IMR-90 (cell line): ENCODE measurements at regions not wholly inside any gene's neighbourhood (a gene's known extent, or its start where the extent isn't known, plus 50 kb on each side); places are given as distances from the start of the nearest gene placed in this dataset.

Source experiments
- ATAC-seq: fragments of 200-7000 bp; cut with Tn5 transposase; 2 replicates; pipeline ENCODE4 v1.9.1; 2020; ENCODE audit warnings: low read depth, mild to moderate bottlenecking, moderate library complexity
- BruUV-seq: library from RNA; stranded (reverse); fragments of 400-500 nt; replicated peaks from 2 replicates; lab custom pipeline; 2021; lab: Mats Ljungman, UMichigan
- CTCF ChIA-PET: fragments of 300-600 bp; formaldehyde crosslinking; extraction: SDS; loops from one replicate; lab custom pipeline; 2021; ENCODE audit warnings: antibody characterized with exemption; lab: Yijun Ruan, JAX
- POLR2A ChIA-PET: fragments of 300-600 bp; sonication (Branson Sonifier 250); formaldehyde crosslinking; loops from one replicate; lab custom pipeline; 2022; ENCODE audit warnings: antibody characterized with exemption; ENCODE audit not compliant: unreplicated experiment; lab: Charles Lee
- DNase-seq: peaks from one replicate; pipeline ENCODE4 v3.0.0; 2013
- H2AFZ ChIP-seq: replicated peaks from 2 replicates; pipeline ENCODE3; 2013; ENCODE audit warnings: low read length, mild to moderate bottlenecking; ENCODE audit not compliant: poor library complexity
- H2AK5ac ChIP-seq: 2 replicates; pipeline ENCODE4 v1.6.1; 2013; ENCODE audit warnings: low read depth, low read length, inconsistent platforms
- H2AK9ac ChIP-seq: replicated peaks from 2 replicates; pipeline ENCODE3; 2013; ENCODE audit warnings: mild to moderate bottlenecking, low read depth, low read length, moderate library complexity; ENCODE audit not compliant: poor library complexity
- H2BK120ac ChIP-seq: 2 replicates; pipeline ENCODE4 v1.6.1; 2013; ENCODE audit warnings: low read depth, low read length, inconsistent platforms
- H2BK15ac ChIP-seq: 3 replicates; pipeline ENCODE4 v1.6.1; 2013; ENCODE audit warnings: low read depth, low read length, inconsistent platforms
- H2BK20ac ChIP-seq: 2 replicates; pipeline ENCODE4 v1.6.1; 2013; ENCODE audit warnings: low read depth, mild to moderate bottlenecking, inconsistent platforms, low read length, moderate library complexity
- H2BK5ac ChIP-seq: 2 replicates; pipeline ENCODE4 v1.6.1; 2013; ENCODE audit warnings: mild to moderate bottlenecking, low read depth, low read length, inconsistent platforms; ENCODE audit not compliant: poor library complexity, severe bottlenecking
- H3K14ac ChIP-seq: replicated peaks from 2 replicates; pipeline ENCODE4 v1.6.1; 2013; ENCODE audit warnings: low read depth, low read length, inconsistent platforms
- H3K18ac ChIP-seq: 2 replicates; pipeline ENCODE4 v1.6.1; 2013; ENCODE audit warnings: low read depth, low read length, control low read depth
- H3K23ac ChIP-seq: 2 replicates; pipeline ENCODE4 v1.6.1; 2013; ENCODE audit warnings: low read depth, low read length, inconsistent platforms
- H3K27ac ChIP-seq: 2 replicates; pipeline ENCODE4 v1.5.1; 2013; ENCODE audit warnings: mild to moderate bottlenecking, control low read depth, low read length; ENCODE audit not compliant: insufficient read depth
- H3K27me3 ChIP-seq: 2 replicates; pipeline ENCODE4 v1.6.1; 2013; ENCODE audit warnings: low read length; ENCODE audit not compliant: control insufficient read depth, insufficient read depth
- H3K36me3 ChIP-seq: 2 replicates; pipeline ENCODE4 v1.6.1; 2013; ENCODE audit warnings: low read length, mixed read lengths; ENCODE audit not compliant: control insufficient read depth, insufficient read depth
- H3K4ac ChIP-seq: 2 replicates; pipeline ENCODE4 v1.6.1; 2013; ENCODE audit warnings: low read depth, low read length, inconsistent platforms
- H3K4me1 ChIP-seq: 2 replicates; pipeline ENCODE4 v1.6.1; 2013; ENCODE audit warnings: low read length, mixed read lengths; ENCODE audit not compliant: control insufficient read depth, insufficient read depth
- H3K4me2 ChIP-seq: 2 replicates; pipeline ENCODE4 v1.6.1; 2013; ENCODE audit warnings: low read depth, mild to moderate bottlenecking, control low read depth, low read length, moderate library complexity
- H3K4me3 ChIP-seq: 2 replicates; pipeline ENCODE4 v1.5.1; 2013; ENCODE audit warnings: low read depth, mild to moderate bottlenecking, control low read depth, low read length, moderate library complexity; ENCODE audit not compliant: insufficient read depth
- H3K56ac ChIP-seq: 2 replicates; pipeline ENCODE4 v1.6.1; 2013; ENCODE audit warnings: low read length, inconsistent platforms; ENCODE audit not compliant: insufficient read depth; ENCODE audit errors: extremely low read depth
- H3K79me1 ChIP-seq, 2 experiments: 2 replicates each; pipeline ENCODE4 v1.6.1; 2013; ENCODE audit warnings: low read length in 2 of 2, inconsistent platforms in 1 of 2, low read depth in 1 of 2
- H3K9ac ChIP-seq: 2 replicates; pipeline ENCODE4 v1.6.1; 2013; ENCODE audit warnings: low read depth, low read length, control low read depth
- H3K9me1 ChIP-seq: 2 replicates; pipeline ENCODE4 v1.6.1; 2013; ENCODE audit warnings: low read length, inconsistent platforms; ENCODE audit not compliant: insufficient read depth
- H3K9me3 ChIP-seq: 2 replicates; pipeline ENCODE4 v1.6.1; 2013; ENCODE audit warnings: low read length; ENCODE audit not compliant: control insufficient read depth, insufficient read depth
- H4K20me1 ChIP-seq: 2 replicates; pipeline ENCODE4 v1.6.1; 2013; ENCODE audit warnings: low read length, inconsistent platforms; ENCODE audit not compliant: insufficient read depth
- H4K5ac ChIP-seq: 2 replicates; pipeline ENCODE4 v1.6.1; 2013; ENCODE audit warnings: mild to moderate bottlenecking, low read depth, low read length, control low read depth
- H4K8ac ChIP-seq, 2 experiments: 2 replicates each; pipeline ENCODE4 v1.6.1; 2013; ENCODE audit warnings: low read depth in 2 of 2, low read length in 2 of 2, control low read depth in 1 of 2, inconsistent platforms in 1 of 2
- H4K91ac ChIP-seq: 2 replicates; pipeline ENCODE4 v1.6.1; 2013; ENCODE audit warnings: low read depth, low read length, inconsistent platforms; ENCODE audit not compliant: insufficient read depth
- BHLHE40 ChIP-seq: fragments of 150-350 bp; IDR thresholded peaks from 2 replicates; pipeline ENCODE4 v1.6.1; 2016; ENCODE audit warnings: mild to moderate bottlenecking, low read depth, low read length
- CEBPB ChIP-seq: IDR thresholded peaks from 2 replicates; pipeline ENCODE4 v1.6.1; 2012; ENCODE audit warnings: low read depth, low read length, improper control_type of control experiment
- CHD1 ChIP-seq: IDR thresholded peaks from 2 replicates; pipeline ENCODE4 v1.6.1; 2012; ENCODE audit warnings: low read depth, low read length, improper control_type of control experiment
- FOS ChIP-seq: fragments of 150-350 bp; IDR thresholded peaks from 2 replicates; pipeline ENCODE4 v1.6.1; 2016; ENCODE audit warnings: low read depth, low read length
- MAFK ChIP-seq: IDR thresholded peaks from 2 replicates; pipeline ENCODE4 v1.6.1; 2012; ENCODE audit warnings: low read depth, low read length, improper control_type of control experiment
- MAZ ChIP-seq: IDR thresholded peaks from 2 replicates; pipeline ENCODE4 v1.6.1; 2012; ENCODE audit warnings: low read depth, mild to moderate bottlenecking, low read length, improper control_type of control experiment, moderate library complexity, borderline replicate concordance
- MXI1 ChIP-seq: IDR thresholded peaks from 2 replicates; pipeline ENCODE4 v1.6.1; 2012; ENCODE audit warnings: low read depth, mild to moderate bottlenecking, low read length, moderate library complexity, borderline replicate concordance
- NFE2L2 ChIP-seq: fragments of 150-350 bp; IDR thresholded peaks from 2 replicates; pipeline ENCODE4 v1.6.1; 2016; ENCODE audit warnings: low read depth, mild to moderate bottlenecking, low read length
- POLR2A ChIP-seq: IDR thresholded peaks from 2 replicates; pipeline ENCODE4 v1.6.1; 2012; ENCODE audit warnings: mild to moderate bottlenecking, low read depth, low read length
- RAD21 ChIP-seq: IDR thresholded peaks from 2 replicates; pipeline ENCODE4 v1.6.1; 2012; ENCODE audit warnings: low read length, improper control_type of control experiment
- RCOR1 ChIP-seq: IDR thresholded peaks from 2 replicates; pipeline ENCODE4 v1.6.1; 2012; ENCODE audit warnings: mild to moderate bottlenecking, low read length, improper control_type of control experiment; ENCODE audit not compliant: insufficient replicate concordance
- RFX5 ChIP-seq: IDR thresholded peaks from 2 replicates; pipeline ENCODE4 v1.8.0; 2012; ENCODE audit warnings: low read depth, mild to moderate bottlenecking, low read length, moderate library complexity
- SMC3 ChIP-seq: fragments of 150-350 bp; IDR thresholded peaks from 2 replicates; pipeline ENCODE4 v1.6.1; 2016; ENCODE audit warnings: low read depth, mild to moderate bottlenecking, antibody characterized with exemption, low read length, moderate library complexity
- dilution Hi-C: fragments of 300-500 bp; cut with HindIII; formaldehyde crosslinking; loops from one replicate; pipeline ENCODE4 v1.14.3; 2018; ENCODE audit warnings: low sequenced_read_pairs; ENCODE audit not compliant: unreplicated experiment
- in situ Hi-C: fragments of 300-500 bp; cut with MboI; formaldehyde crosslinking; loops from 3 replicates; pipeline ENCODE4 v1.14.3; 2019; ENCODE audit warnings: low sequenced_read_pairs, inconsistent platforms, mixed read lengths
- intact Hi-C: fragments of 100-400 bp; cut with micrococcal nuclease; formaldehyde crosslinking; loops from 2 replicates; pipeline ENCODE4 v1.10.0; 2022
- TF ChIP-seq, protein P1 (sequence below): fragments of 150-350 bp; IDR thresholded peaks from 2 replicates; pipeline ENCODE4 v1.6.1; 2017; ENCODE audit warnings: mild to moderate bottlenecking, antibody characterized with exemption, low read length, low read depth
- TF ChIP-seq, protein P2 (sequence below): fragments of 150-350 bp; IDR thresholded peaks from 2 replicates; pipeline ENCODE4 v1.6.1; 2016; ENCODE audit warnings: low read depth, mild to moderate bottlenecking, low read length, moderate library complexity, borderline replicate concordance
- TF ChIP-seq, protein P3 (sequence below): conservative IDR thresholded peaks from 2 replicates; pipeline ENCODE4 v1.5.1; 2012; ENCODE audit warnings: mild to moderate bottlenecking, low read depth, low read length, improper control_type of control experiment

DNA sequence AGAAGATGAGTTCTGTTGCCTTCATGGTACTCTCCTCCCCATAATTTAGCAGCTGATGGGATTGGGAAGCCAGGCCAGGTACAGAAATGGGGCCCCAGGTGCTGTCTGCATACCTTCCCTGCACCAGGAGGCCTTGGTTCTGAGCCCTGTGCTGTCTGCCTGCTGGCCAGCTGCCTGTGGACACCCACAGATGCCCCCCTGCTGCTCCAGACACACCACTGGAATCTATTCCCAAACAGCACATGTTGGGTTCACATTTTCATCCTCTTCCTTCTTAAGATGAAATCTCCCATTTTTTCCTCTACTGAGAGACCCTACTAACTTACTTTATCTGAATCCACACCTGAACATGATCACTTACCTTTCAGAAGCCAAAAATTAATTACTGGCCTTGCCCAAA lies 152.0 kb upstream of the CCDC68 start:
- intact Hi-C loops (no loop called here), dilution Hi-C loops (no loop called here), in situ Hi-C loops (loop anchor here (25.0 kb wide), 1 partner anchor 1476 kb away; no protein-coding TSS in a partner anchor)
- no peak overlapping the region for H4K91ac ChIP-seq
- no peak overlapping the region for H2AK5ac ChIP-seq
- H3K36me3 ChIP-seq: no peaks in the 10 kb centered on the region
- H3K14ac ChIP-seq: no peak overlapping the region
- H3K56ac ChIP-seq: no peak overlapping the region
- TF ChIP-seq NFE2L2: no peak
- no peak for TF ChIP-seq MXI1
- no peak for TF ChIP-seq CEBPB
- TF ChIP-seq CHD1: no peak
- TF ChIP-seq RFX5: no peak
- no peak for TF ChIP-seq RCOR1
- TF ChIP-seq MAZ: no peak
- TF ChIP-seq SMC3: no peak
- no peak for TF ChIP-seq POLR2A
- TF ChIP-seq MAFK: no peak
- TF ChIP-seq BHLHE40: no peak
- TF ChIP-seq FOS: no peak
- TF ChIP-seq, protein P1, sequence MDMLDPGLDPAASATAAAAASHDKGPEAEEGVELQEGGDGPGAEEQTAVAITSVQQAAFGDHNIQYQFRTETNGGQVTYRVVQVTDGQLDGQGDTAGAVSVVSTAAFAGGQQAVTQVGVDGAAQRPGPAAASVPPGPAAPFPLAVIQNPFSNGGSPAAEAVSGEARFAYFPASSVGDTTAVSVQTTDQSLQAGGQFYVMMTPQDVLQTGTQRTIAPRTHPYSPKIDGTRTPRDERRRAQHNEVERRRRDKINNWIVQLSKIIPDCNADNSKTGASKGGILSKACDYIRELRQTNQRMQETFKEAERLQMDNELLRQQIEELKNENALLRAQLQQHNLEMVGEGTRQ: no peak
- TF ChIP-seq RAD21: no peak
- TF ChIP-seq, protein P2, sequence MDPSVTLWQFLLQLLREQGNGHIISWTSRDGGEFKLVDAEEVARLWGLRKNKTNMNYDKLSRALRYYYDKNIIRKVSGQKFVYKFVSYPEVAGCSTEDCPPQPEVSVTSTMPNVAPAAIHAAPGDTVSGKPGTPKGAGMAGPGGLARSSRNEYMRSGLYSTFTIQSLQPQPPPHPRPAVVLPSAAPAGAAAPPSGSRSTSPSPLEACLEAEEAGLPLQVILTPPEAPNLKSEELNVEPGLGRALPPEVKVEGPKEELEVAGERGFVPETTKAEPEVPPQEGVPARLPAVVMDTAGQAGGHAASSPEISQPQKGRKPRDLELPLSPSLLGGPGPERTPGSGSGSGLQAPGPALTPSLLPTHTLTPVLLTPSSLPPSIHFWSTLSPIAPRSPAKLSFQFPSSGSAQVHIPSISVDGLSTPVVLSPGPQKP: no peak
- TF ChIP-seq, protein P3, sequence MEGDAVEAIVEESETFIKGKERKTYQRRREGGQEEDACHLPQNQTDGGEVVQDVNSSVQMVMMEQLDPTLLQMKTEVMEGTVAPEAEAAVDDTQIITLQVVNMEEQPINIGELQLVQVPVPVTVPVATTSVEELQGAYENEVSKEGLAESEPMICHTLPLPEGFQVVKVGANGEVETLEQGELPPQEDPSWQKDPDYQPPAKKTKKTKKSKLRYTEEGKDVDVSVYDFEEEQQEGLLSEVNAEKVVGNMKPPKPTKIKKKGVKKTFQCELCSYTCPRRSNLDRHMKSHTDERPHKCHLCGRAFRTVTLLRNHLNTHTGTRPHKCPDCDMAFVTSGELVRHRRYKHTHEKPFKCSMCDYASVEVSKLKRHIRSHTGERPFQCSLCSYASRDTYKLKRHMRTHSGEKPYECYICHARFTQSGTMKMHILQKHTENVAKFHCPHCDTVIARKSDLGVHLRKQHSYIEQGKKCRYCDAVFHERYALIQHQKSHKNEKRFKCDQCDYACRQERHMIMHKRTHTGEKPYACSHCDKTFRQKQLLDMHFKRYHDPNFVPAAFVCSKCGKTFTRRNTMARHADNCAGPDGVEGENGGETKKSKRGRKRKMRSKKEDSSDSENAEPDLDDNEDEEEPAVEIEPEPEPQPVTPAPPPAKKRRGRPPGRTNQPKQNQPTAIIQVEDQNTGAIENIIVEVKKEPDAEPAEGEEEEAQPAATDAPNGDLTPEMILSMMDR: no peak
- H3K18ac ChIP-seq: no peak overlapping the region
- no peaks in the 10 kb centered on the region for H3K9me3 ChIP-seq
- ChIA-PET CTCF (no interaction called here), POLR2A (no interaction called here)
- H4K20me1 ChIP-seq: no peaks in the 10 kb centered on the region
- H2AK9ac ChIP-seq: no peak overlapping the region
- H3K9me1 ChIP-seq: no peaks in the 10 kb centered on the region
- no TSS peak for BruUV-seq
- H3K4ac ChIP-seq: no peak overlapping the region
- H3K23ac ChIP-seq: no peak overlapping the region
- no peaks in the 10 kb centered on the region for H3K79me1 ChIP-seq
- no peaks in the 10 kb centered on the region; the same call in none of the 2 replicates for H3K27me3 ChIP-seq
- H2BK120ac ChIP-seq: no peak overlapping the region
- no peak overlapping the region for H4K8ac ChIP-seq
- no peak overlapping the region for H3K27ac ChIP-seq
- no peak for ATAC-seq
- DNase-seq: no peak
- no peak overlapping the region for H2BK20ac ChIP-seq
- no peak overlapping the region for H3K4me3 ChIP-seq
- no peak overlapping the region for H2BK15ac ChIP-seq
- H3K4me2 ChIP-seq: no peak overlapping the region
- H3K9ac ChIP-seq: no peak overlapping the region
- H4K5ac ChIP-seq: no peak overlapping the region
- H3K4me1 ChIP-seq: no peaks in the 10 kb centered on the region
- H2AFZ ChIP-seq: no peak overlapping the region
- H2BK5ac ChIP-seq: no peak overlapping the region
